Ascending aorta (tissue), 2 donors: ENCODE measurements at regions not wholly inside any gene's neighbourhood (a gene's known extent, or its start where the extent isn't known, plus 50 kb on each side); places are given as distances from the start of the nearest gene placed in this dataset.

Source experiments
- DNase-seq, 2 donors: peaks; one replicate each; pipeline ENCODE4 v3.0.0-alpha.2; 2019; ENCODE audit warnings: low spot score in 2 of 2
- H3K27ac ChIP-seq, 2 donors: fragments of 200-600 bp; sonication (generic); one replicate each; pipeline ENCODE4 v1.5.1; 2016 to 2017; ENCODE audit warnings: mild to moderate bottlenecking in 1 of 2
- H3K27me3 ChIP-seq: fragments of 200-600 bp; sonication (generic); one replicate; pipeline ENCODE4 v1.5.1; 2017
- H3K36me3 ChIP-seq, 2 donors: fragments of 200-600 bp; sonication (generic); one replicate each; pipeline ENCODE4 v1.5.1; 2016
- H3K4me1 ChIP-seq, 2 donors: fragments of 200-600 bp; sonication (generic); one replicate each; pipeline ENCODE4 v1.5.1; 2016 to 2017; ENCODE audit warnings: mild to moderate bottlenecking in 1 of 2
- H3K4me3 ChIP-seq, 2 donors: fragments of 200-600 bp; sonication (generic); one replicate each; pipeline ENCODE4 v1.5.1; 2016 to 2017; ENCODE audit warnings: mild to moderate bottlenecking in 1 of 2
- H3K9me3 ChIP-seq, 2 donors: fragments of 200-600 bp; sonication (generic); one replicate each; pipeline ENCODE4 v1.5.1; 2016
- intact Hi-C: fragments of 100-400 bp; cut with DNase I; formaldehyde crosslinking; loops from one replicate; pipeline ENCODE4 v1.15.1; 2023
- TF ChIP-seq, protein P1 (sequence below), 3 experiments: fragments of 200-600 bp in 2 of 3; fragments of 450-650 bp in 1 of 3; sonication (generic) in 2 of 3; IDR thresholded peaks; one replicate each; pipeline ENCODE4 v1.5.1; 2016 to 2019; ENCODE audit warnings: antibody characterized with exemption in 3 of 3, mild to moderate bottlenecking in 1 of 3, moderate library complexity in 1 of 3

DNA sequence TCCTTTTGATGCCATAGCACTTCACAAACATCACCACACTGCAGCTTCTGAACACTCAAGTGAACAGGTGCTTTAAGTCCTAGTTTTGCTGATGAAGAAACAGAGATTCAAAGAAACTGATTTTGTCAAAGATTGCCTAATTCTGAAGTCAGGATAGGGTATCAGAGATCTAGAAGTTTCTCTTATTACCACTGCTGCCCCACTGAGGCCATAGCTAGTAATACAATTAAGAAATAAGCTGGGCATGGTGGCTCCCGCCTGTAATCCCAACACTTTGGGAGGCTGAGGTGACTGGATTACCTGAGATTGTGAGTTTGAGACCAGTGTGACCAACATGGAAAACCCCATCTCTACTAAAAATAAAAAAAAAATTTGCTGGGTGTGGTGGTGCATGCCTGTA is 458.3 kb upstream of the SEL1L start:
- Histone ChIP-seq H3K4me1 (peaks cover 0 to 5% of the 10 kb centered on the region in 2 donors), H3K27ac (no peak overlapping the region)

DNA sequence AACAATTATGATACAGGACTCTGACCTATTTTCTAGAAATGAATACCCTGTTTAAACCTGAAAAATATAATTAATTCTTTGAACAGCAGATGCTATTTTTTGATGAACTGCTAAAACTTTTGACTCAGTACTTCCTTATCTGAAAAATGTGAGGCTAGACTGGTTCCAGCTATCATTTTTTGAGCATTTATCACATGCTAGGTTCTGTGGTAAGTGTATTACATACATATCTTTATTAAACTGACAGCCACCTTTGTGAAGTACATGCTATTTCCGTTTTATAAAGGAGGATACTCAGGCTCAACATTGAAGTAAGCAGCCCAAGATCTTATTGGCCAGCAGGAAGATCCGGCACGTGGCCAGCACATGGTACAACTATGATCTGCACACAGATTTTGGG is 459.8 kb upstream of the SEL1L start:
- Histone ChIP-seq H3K9me3 (no peaks in the 10 kb centered on the region), H3K4me3 (no peak overlapping the region), H3K27ac (no peak overlapping the region), H3K4me1 (peaks cover 0 to 5% of the 10 kb centered on the region in 2 donors), H3K36me3 (no peaks in the 10 kb centered on the region), H3K27me3 (no peaks in the 10 kb centered on the region)
- DNase-seq = no peak
- intact Hi-C loops = loop anchor here (5.0 to 10.0 kb wide), 2 partner anchors 281 to 1471 kb away; no protein-coding TSS in a partner anchor
- TF ChIP-seq, protein P1, sequence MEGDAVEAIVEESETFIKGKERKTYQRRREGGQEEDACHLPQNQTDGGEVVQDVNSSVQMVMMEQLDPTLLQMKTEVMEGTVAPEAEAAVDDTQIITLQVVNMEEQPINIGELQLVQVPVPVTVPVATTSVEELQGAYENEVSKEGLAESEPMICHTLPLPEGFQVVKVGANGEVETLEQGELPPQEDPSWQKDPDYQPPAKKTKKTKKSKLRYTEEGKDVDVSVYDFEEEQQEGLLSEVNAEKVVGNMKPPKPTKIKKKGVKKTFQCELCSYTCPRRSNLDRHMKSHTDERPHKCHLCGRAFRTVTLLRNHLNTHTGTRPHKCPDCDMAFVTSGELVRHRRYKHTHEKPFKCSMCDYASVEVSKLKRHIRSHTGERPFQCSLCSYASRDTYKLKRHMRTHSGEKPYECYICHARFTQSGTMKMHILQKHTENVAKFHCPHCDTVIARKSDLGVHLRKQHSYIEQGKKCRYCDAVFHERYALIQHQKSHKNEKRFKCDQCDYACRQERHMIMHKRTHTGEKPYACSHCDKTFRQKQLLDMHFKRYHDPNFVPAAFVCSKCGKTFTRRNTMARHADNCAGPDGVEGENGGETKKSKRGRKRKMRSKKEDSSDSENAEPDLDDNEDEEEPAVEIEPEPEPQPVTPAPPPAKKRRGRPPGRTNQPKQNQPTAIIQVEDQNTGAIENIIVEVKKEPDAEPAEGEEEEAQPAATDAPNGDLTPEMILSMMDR (IDR thresholded peaks at IDR 0.05) = no peak

More for the DNA sequence above, 458.3 kb upstream of the SEL1L start:
- H3K36me3 ChIP-seq = no peaks in the 10 kb centered on the region
- H3K4me3 ChIP-seq = no peak overlapping the region
- intact Hi-C loops = loop anchor here (5.0 to 10.0 kb wide), 2 partner anchors 280 to 1473 kb away; no protein-coding TSS in a partner anchor
- no peaks in the 10 kb centered on the region for H3K27me3 ChIP-seq
- TF ChIP-seq, protein P1 (IDR thresholded peaks at IDR 0.05) = peak in 1 of 3 experiments; percentile 5
- no peak for DNase-seq
- H3K9me3 ChIP-seq = no peaks in the 10 kb centered on the region

DNA sequence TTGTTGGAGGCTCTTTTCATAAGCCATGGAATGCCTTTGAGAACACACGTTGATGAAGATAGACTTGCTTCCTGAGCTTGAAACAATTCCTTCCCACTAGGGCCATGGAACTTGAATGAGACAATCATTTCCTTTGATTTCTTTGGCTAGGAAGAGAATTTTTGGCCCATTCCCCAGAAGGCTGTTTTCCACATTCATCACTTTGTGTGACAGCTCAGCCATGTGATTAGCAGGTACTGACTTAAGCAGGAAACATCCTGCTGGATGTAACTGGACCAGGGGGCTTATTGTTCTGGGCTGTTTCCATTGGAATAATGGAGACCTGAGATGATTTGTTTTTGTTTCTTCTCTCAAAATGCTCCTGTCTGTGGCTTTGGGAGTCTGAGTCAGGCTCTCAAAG is 469.8 kb upstream of the SEL1L start:
- TF ChIP-seq, protein P1 (IDR thresholded peaks at IDR 0.05) = no peak
- peak overlapping the region; percentile 39 to 53 for H3K27ac ChIP-seq
- H3K36me3 ChIP-seq = no peaks in the 10 kb centered on the region
- H3K4me1 ChIP-seq = no peaks in the 10 kb centered on the region
- no peaks in the 10 kb centered on the region for H3K9me3 ChIP-seq
- no peak overlapping the region for H3K4me3 ChIP-seq
- intact Hi-C loops = loop anchor here (10.0 kb wide), 1 partner anchor 381 kb away; no protein-coding TSS in a partner anchor
- H3K27me3 ChIP-seq = no peaks in the 10 kb centered on the region
- peak in 1 of 2 donors; percentile 71 for DNase-seq

DNA sequence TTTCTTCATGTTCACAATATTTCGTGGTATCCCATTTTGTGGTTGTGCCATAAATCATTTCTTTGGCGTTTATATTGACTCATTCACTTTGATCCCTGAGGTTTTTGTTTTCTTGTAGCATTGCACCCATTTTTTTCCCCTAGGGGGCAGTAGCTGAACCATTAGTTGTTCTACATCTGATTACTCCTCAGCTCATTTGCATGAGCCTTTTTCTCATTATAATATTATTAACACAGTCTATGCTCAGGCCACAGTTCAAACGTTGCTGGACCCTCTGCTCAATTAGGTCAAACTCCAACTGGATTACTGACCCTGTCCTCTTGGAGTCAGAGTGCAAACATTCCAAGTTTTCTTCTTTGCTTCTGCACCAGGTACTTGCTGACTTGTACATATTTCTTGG is 475.4 kb upstream of the SEL1L start:
- H3K36me3 ChIP-seq = no peaks in the 10 kb centered on the region
- no peaks in the 10 kb centered on the region for H3K9me3 ChIP-seq
- DNase-seq = no peak
- no peaks in the 10 kb centered on the region for H3K27me3 ChIP-seq
- intact Hi-C loops = loop anchor here (10.0 kb wide), 1 partner anchor 376 kb away; no protein-coding TSS in a partner anchor
- TF ChIP-seq, protein P1 (IDR thresholded peaks at IDR 0.05) = no peak
- no peak overlapping the region for H3K27ac ChIP-seq
- no peaks in the 10 kb centered on the region for H3K4me1 ChIP-seq
- no peak overlapping the region for H3K4me3 ChIP-seq

DNA sequence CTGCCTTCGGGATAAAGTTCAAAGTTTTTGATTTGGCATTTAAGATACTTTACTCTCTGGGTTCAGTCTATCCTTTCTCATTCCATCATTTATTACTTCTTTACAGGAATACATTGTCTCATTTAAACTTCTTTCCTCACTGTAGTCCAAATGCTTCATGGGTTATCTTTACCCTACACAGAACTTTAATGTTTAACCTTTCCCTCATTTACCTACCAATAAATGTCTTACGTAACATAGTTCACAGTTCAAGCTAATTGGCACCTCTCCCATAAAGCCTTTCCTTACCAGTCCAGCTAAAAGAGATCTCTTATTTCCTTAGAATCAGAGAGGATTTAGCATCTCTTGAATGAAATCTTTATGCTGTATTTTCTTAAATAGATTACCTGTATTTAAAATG is 476.3 kb upstream of the SEL1L start:
- no peak for DNase-seq
- Histone ChIP-seq H3K27ac (no peak overlapping the region), H3K9me3 (no peaks in the 10 kb centered on the region), H3K27me3 (no peaks in the 10 kb centered on the region), H3K4me1 (no peaks in the 10 kb centered on the region), H3K36me3 (no peaks in the 10 kb centered on the region), H3K4me3 (no peak overlapping the region)
- intact Hi-C loops = loop anchor here (10.0 kb wide), 1 partner anchor 375 kb away; no protein-coding TSS in a partner anchor
- TF ChIP-seq, protein P1 (IDR thresholded peaks at IDR 0.05) = no peak

DNA sequence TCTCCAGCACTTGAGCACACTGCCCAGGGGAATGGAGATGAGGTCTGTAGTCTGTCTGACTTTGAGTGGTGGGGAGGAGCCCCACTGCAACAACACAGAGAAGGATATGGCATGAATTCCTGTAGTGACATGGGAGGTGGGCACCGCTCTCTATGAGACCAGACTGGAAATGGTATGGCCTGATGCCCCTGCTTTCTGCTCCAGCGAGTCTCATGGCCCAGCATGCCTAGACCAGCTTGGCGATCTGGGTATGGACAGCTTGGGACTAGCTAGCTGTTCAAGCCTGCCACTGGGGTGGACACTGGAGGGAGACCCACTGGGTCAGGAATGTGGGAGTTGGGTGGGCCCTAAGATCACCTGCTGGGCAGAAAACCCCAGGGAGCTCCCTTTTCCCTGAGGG is 477.8 kb upstream of the SEL1L start:
- H3K27me3 ChIP-seq = no peaks in the 10 kb centered on the region
- intact Hi-C loops = no loop called here

More for the DNA sequence above, 477.8 kb upstream of the SEL1L start:
- TF ChIP-seq, protein P1 (IDR thresholded peaks at IDR 0.05) = no peak
- no peak for DNase-seq
- no peaks in the 10 kb centered on the region for H3K36me3 ChIP-seq
- no peaks in the 10 kb centered on the region for H3K9me3 ChIP-seq
- H3K4me3 ChIP-seq = no peak overlapping the region
- H3K27ac ChIP-seq = no peak overlapping the region
- no peaks in the 10 kb centered on the region for H3K4me1 ChIP-seq
